Activated naive CD4-positive, alpha-beta T cell (primary cell): ENCODE measurements at regions not wholly inside any gene's neighbourhood (a gene's known extent, or its start where the extent isn't known, plus 50 kb on each side); places are given as distances from the start of the nearest gene placed in this dataset.
"Not testable (repeated sequence)": the region's sequence is repeated elsewhere in the genome, so short reads cannot be mapped to it uniquely, and the experiment has no call there.

Experiments used
- DNase-seq, 4 experiments: peaks; one replicate each; lab custom pipeline; 2025; lab: John Stamatoyannopoulos, UW

DNA sequence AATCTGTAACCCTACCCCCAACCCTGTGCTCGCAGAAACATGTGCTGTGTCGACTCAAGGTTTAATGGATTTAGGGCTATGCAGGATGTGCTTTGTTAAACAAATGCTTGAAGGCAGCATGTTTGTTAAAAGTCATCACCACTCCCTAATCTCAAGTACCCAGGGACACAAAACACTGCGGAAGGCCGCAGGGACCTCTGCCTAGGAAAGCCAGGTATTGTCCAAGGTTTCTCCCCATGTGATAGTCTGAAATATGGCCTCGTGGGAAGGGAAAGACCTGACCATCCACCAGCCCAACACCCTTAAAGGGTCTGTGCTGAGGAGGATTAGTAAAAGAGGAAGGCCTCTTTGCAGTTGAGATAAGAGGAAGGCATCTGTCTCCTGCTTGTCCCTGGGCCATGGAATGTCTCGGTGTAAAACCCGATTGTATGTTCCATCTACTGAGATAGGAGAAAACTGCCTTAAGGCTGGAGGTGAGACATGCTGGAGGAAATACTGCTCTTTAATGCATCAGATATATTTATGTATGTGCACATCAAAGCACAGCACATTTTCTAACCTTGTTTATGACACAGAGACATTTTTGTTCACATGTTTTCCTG, 94.4 kb downstream of the LSM3 start:
- not testable (repeated sequence) for DNase-seq

DNA sequence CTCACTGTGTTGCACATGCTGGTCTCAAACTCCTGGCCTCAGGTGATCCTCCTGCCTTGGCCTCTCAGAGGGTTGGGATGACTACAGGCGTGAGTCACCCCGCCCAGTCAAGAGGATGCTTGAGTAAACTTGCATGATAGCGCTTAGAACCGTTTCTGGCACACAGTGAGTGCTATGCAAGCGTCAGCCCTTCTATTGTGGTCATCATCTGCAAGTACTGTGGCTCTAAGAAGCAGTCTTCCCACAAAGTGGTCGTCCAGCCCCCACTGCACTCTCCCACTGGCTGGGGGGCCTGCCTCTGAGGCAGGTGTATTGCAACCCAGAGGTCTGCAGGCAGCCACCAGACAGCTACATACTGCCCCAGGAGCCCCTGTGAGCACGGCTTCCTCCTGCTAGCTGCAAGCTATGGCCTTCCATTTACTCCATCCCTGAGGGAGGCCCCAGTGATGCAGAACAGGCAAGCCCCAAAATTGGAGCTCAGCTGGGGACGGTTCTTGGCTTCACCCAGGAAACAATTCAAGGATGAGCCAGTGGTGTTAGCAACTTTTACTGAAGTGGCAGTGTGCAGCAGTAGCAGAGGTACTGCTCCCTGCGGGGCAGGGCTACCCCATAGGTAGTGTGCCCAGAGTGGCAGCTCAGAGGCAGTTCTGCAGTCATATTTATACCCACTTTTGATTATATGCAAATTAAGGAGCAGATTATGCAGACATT, 95.4 kb downstream of the LSM3 start:
- no peak for DNase-seq

DNA sequence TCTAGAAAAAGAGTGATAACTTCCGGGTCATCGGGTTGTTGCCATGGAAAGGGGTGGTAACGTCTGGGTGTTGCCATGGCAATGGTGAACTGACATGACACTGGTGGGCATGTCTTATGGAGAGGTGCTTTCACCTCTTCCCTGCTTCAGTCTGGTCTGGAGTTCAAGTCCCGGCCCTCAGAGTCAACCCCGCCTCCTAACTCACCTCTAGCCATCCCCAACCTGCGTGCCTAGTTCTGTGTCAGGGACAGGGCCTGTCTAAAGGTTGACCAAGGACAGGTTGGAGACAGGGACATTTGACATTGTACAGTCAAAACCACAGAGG, 96.0 kb downstream of the LSM3 start:
- no peak for DNase-seq

DNA sequence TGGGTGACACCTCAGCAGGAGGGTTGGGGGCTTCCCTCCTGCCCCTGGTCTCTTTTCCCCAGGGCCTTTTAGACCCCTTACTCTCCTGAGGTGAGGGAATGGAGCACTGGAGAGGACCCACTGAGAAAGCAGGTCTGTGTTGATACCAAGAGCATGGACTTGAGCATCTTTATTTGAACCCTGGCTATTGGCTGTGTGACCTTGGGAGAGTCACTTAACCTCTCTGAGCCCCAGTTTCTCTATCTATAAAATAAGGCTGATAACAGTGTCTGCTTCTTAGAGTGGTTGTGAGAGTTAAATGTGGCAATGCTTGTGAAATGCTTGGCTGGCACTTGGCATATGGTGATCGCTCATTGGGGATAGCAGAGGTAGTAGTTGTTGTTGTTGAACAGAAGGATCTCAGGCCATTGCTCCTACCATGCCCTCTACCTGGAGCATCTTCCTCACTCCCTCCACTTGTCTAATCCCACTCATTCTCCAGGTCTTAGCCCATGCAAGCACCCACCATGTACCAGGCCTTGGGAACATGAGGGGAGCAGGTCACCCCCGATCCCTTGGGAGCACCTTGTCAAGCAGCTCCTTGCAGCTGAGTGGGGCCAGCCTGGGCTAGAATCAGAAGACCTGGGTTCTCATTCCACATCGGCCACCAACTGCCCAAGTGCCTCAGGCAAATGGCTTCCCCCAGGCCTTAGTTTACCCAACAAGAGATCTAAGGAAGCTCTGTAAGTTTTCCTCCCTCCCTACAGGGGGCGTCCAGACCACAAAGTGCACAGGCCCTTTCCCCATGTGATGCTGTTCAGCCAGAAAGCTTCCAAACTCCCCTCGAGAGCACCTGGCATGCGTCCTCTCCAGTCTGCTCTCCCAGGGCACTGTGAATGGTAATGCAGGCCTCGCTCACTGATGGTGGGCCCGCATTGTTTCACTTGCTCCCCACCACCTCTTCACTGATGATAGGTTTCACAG, 96.7 kb downstream of the LSM3 start:
- no peak for DNase-seq

DNA sequence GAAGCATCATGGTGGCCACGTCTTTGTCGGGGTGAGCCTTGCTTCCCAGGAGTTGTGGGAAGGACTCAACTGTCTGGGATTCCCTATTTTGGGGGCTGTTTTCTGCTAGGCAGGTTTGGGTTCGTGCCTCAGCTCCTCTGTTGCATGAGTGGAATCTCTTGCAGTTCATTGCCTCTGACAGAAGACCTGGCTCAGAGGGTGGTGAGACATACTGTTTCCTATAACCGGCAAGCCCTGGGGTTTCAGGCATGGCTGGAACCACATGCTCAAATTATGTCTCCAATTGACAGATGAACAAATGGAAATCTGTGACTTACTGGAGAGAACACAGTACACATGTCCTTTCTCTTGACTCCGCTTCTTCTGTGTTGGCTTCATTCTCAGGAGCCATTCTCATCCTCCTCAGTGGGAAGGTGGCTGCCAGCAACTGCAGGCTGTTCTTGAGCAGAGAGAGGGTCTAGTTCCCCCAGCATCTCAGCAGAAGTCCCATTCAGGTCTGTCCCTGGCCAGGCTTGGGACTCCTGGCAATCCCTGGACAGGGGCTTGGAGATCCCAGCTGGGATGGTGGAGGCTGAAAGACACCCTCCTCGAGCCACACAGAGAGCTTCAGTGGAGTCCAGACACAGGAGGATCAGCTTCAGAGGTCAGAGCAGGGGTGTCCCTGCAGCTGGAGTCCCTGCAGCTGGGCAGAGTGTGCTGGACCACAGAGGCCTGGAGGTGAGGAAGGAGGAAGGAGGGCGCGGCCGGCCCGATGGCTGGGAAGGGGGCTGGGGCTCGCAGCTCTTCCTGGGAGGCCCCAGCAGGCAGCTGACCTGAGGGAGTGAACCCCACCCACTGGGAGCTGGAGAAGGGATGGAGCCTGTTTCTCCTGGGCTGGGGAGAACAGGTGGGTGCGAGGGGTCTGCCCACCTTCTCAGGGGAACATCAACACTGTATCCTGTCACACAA, 97.6 kb downstream of the LSM3 start:
- no peak for DNase-seq

DNA sequence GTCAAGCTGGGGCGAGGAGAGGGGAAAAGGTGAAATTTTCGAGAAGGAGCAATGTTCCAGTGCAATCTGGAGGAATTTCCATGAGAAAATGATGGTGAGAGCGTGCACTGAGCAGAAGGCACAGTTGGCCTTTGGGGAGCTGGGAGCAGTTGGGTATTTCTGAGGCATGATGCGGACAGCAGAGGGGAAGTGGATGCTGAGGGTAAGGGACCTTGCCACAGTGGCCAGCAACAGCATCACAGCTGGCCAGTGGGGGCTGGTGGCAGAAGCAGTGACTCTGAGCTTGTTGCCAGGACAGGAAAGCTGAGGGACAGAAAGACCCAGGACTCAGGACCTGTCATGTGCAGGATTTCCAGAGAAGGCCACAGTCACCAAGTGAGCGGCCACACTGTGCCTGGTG, 98.9 kb downstream of the LSM3 start:
- no peak for DNase-seq

DNA sequence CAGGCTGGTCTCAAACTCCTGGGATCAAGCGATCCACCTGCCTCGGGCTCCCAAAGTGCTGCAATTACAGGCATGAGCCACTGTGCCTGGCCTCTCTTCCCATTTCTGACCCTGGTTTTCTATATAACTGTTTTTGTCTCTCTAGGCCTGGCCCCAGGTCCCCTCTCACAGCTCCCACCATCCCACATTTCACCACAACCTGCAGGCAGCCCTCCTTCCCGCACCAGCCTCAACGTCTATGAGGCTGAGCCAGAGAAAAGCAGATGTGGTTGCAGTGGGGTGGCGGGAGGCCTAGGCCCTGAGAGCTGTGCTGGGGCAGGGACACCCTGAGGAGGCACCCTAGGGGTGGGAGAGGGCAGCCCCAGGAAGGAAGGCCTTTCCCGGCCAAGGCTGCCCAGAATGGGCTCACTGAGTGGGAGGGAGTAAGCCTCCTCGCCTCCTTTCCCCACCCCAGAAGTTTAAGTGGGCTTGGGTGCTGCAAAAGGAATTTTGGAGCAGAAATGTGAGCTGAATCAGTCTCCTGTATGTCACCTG, 99.7 kb downstream of the LSM3 start:
- no peak for DNase-seq

DNA sequence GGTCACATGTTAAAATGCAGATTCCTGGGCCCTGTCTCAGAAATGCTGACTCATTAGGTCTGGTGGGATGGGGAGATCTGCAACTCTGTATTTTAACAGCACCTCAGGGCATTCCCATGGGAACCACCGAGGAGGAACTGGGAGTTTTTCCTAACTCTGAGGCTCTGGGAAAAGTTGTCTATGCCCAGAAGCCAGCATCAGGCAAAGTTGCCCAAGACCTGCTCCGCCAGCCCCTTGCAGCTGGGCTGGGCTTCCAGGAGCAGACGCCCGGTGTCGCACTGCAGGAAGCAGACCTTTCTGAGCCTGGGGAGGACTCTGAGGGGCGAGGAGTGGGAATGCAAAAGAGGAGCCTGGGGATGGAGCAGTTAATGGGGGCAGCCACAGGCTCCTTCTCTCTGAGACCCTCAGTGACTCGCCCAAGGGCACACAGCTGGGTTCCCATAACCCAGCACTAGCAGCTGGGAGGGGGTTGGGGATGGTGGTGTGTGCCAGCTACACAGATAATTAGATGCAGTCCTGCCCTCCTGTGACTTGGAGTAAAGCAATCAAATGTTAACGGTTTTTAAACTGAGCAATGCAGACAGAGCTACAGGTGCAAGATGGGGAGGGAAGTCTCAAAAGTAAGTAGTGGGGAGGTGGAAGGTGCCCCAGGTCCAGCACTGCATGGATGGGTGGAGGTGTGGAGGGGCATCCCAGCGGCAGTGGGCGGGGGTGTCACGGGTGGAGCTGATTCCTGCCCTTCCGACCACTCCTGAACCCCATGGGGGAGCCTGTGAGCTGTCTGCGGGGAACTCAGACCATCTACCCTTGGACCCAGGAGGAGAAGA, 100.4 kb downstream of the LSM3 start:
- no peak for DNase-seq

DNA sequence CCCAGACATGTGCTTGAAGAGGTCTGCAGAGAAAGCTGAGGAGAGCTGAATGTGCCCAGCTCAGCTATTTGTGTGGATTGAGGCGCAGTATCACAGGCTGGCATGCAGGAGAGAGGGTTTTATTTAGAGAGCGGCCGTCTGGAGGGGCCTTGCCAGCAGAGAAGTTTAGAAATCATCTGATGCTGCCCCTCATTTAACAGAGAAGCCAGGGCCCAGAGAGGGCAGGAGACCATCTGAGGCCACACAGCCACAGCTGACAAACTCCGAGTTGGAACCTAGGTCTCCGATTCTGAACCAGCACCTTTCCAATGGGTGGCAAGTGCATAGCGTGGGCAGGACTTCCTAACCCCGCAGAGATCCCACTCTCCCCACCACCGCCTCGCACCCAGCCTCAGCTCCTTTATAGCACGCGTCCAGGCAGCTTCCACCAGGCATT, 101.0 kb downstream of the LSM3 start:
- no peak for DNase-seq

DNA sequence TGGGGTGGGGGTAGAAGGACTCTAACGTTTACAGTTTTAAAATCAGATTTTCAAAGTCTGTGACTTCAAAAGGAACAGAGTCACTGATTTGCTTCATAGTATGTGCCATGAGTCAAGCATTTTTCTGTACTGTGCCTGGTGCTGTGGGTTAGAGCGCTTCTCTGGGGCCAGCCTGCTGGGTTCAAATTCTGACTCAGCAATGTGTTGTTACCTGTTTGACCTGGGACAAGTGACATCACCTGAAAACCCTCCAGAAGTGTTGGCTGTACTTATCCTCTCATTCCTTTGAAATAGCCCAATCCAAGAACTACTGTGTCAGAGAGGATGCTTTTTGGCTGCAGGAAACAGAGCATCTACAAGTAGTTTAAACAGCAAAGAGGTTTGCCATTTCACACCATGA, 101.7 kb downstream of the LSM3 start:
- DNase-seq, result no peak

DNA sequence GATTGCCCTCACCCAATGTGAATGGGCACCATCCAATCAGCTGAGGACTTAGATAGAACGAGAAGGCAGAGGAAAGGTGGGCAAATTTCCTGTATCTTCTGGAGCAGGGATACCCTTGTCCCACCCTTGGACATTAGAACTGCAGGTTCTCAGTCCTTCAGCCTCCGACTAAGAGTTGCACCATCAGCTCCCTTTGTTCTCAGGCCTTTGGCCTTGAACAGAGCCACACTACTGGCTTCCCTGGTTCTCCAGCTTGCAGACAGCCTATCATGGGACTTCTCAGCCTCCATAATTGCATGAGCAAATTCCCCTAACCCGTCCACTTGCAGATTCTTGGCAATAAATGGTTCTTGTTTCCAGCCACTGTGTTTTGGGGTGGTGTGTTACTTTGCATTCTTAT, 102.4 kb downstream of the LSM3 start:
- DNase-seq, result no peak

DNA sequence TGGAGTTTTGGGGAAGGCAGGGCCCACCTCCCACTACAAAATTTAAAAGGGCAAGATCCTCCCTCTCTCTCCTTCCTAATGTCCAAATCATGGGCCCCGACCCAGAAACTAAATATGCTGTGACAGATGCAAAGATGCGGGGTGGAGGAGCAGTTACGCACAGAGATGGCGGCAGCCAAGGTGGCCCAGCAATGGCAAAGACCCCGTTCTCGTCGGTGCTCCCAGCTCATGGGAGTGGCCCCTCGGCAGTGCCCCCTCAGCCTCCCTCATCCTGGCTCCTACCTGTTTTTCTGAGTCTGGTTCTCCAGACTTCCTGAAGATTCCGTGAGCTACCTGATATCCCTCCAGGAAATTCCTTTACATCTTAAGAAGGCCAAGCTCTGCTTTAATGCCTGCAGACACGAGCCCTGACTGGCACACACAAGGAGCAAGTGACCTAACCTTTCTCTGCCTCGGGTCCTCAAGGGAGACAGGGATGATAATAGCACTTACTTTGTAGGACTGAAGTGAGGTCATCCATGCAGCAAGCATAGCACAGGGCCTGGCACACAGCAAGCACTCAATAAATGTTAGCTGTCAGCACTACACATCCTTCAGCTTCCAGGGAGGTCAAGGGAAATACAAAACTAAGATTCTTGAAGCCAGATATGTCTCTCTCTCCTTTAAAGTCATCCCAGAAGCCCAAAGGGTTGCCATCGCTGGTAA, 103.5 kb downstream of the LSM3 start:
- DNase-seq, result no peak

DNA sequence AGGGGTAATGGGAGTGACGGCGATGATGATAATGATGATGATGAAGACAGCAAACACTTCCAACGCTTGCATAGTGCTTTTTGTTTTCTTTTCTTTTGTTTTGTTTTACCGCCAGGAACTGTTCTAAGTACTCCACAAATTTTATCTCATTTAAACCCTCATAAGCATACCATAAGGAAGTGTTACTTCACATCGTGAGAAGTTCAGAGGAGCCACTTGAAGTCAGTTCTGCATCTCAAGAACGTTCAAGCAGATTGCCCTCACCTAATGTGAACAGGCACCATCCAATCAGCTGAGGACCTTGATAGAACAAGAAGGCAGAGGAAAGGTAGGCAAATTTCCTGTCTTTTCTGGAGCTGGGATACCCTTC, 104.1 kb downstream of the LSM3 start:
- no peak for DNase-seq

DNA sequence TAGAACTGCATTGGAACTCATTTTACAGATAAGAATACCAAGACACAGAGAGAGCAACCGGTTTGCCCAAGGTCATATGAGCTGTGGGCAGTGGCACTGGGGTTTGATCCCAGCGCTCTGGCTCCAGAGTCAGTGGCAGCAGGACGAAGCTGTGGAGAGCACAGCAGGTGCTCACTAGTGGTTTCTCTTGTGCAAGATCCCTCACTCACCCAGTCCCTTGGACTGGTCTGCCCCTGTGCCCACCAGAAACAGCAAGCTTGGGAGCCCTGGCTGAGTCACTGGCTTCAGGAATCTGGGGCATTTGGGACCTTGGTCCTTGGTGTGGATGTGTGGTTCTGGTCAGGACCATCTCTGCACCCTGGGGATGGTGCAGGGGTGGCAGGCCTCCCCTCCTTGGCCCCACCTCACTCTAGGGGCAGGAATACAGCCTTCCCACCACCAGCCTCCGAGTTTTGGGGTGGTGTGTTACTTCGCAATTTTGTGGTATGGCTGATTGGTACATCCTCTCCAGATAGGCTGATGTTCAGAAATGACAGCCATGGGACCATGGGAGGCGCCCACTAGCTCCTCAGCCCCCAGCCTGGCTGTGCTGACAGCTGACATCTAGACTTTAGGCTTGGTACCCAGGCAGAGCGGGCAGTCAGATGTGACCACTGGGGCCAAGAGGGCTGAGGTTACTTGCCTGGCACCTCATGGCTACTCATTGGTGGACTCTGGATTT, 104.6 kb downstream of the LSM3 start:
- DNase-seq, result no peak

DNA sequence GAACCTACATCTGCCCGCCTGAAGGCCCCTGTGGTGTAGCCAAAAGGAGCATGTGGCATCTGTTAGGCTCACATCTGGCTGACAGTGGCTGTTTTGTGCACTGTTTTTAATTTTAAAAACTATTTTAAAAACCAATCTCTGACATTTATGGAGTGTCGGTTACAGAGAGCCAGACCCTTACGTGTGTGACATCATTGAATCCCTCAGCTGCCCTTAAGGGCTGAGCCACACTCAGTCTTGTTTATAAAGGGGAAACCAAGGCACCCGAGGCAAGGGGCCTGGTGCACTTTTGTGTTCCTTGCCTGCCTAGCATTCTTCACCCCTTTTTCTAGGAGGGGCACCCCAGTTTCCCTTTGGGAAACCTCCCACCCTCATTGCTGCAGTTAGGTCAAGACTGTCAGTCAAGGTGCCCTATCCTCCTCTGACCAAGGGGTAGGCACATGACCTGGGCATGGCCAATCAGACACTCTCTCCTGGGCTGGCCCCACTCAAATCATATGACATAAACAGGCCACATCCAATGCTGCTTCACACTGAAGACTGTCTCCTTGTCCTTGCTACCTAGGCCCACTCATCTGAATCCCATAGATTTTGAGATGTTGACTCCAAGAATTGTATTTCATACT, 105.3 kb downstream of the LSM3 start:
- no peak for DNase-seq

DNA sequence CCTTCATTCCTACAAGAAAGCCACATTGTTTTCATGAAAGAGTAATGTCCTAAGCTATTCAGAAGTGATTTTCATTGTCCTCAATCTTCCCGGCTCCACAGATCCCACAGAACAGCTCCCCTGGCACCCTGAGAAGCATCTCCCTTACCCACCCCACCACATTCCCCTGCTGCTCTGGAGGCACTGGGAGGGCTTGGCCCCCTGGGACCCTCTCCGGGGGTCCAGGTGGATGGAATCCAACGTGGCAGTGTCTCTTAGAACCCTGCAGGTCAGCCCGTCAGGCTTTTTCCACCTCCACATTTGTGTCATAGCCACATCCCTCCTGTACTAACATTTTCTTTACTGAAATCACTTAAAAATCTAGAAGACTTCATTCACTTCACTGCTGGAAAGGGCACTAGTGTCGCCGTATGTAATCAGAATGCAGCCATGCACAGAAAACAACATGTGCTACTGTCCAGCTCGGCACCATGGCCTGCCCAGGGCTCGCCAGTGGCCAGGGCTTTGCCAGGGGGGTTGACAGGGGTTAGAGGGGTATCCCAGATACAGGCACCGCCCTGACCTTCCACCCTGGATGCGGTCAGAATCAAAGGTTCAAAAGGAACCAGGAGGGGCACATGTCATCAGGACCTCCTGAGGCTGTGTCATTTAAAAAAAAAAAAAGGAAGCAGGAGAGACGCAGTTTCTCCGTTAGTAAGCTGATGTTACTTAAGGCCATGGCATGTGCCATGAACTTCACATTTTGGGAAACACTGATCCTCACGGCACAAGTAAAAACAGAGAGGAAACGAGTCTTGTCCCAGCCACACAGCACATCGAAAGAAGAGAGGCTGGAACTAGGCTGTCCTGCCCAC, 106.3 kb downstream of the LSM3 start:
- DNase-seq, result no peak

DNA sequence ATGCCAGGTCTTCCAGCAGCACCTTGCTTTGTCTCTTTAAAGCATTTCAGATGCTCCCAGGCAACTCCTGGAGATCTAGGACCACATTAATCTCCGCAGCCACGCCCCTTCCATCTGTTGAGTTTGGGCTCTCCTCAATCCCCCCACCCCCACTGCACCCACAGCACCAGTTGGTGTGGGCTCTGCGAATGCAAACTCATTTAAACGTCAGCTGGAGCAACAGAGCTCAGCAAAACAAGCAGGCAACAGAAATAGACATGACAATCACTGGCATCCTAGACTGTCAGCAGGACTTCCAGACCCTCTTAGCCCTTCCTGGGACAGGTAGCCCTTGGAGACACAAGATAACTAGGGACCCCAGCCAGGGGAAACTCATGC, 106.9 kb downstream of the LSM3 start:
- no peak for DNase-seq

DNA sequence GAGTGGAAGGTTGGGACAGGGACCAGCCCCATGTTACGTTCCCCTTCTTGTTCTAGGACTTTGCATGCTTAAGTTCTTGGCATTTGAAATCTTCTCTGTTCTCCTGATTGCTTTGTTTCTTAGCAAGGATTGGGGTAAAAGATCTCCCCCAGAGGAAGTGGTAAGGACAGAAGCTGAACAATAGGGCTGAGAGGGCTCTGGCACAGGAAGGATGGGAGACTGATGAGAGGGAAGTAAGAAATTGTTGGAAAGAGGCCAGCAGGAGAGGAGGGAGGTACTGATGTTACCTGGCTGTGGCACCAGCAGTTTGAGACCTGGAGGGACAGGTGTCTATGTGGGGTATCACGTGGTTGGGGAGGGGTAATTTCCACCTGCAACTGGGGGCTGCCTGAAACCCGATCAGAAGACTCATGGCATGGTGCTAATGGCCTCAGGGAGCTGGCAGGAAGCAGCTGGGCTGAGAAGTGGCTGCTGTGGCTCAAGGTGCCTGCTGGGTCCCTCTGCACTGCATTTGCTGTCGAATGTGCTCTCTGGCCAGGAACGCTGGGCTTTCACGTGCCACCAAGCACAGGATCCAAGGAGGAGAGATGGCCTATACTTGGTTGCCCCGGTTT, 108.4 kb downstream of the LSM3 start:
- no peak for DNase-seq
